GM19372 (cell line): ENCODE measurements at regions not wholly inside any gene's neighbourhood (a gene's known extent, or its start where the extent isn't known, plus 50 kb on each side); places are given as distances from the start of the nearest gene placed in this dataset.
A peak's percentile ranks its signal among the peaks of the same experiment; 100 is the strongest.
"Not testable (repeated sequence)": the region's sequence is repeated elsewhere in the genome, so short reads cannot be mapped to it uniquely, and the experiment has no call there.

Source experiments
- ATAC-seq: cut with Tn5 transposase; IDR thresholded peaks from one replicate; pipeline ENCODE4 v1.9.1; 2021; ENCODE audit warnings: mild to moderate bottlenecking, low read depth, moderate library complexity; ENCODE audit not compliant: unreplicated experiment

- no peak for ATAC-seq
Observed at GRCh38 chr6:99143108-99143861, 195.5 kb upstream of the FBXL4 start.

- not testable (repeated sequence) for ATAC-seq
Observed at GRCh38 chr6:99141906-99142305, 194.2 kb upstream of the FBXL4 start.

GRCh38 chr6:99138445-99138844 is 190.7 kb upstream of the FBXL4 start:
- no peak for ATAC-seq

- no peak for ATAC-seq
Observed at GRCh38 chr6:99137314-99137713, 189.6 kb upstream of the FBXL4 start.

GRCh38 chr6:99136488-99136887 is 188.7 kb upstream of the FBXL4 start:
- no peak for ATAC-seq

- ATAC-seq: no peak
Observed at GRCh38 chr6:99132026-99132635, 184.4 kb upstream of the FBXL4 start.

- no peak for ATAC-seq
Observed at GRCh38 chr6:99130897-99131873, 183.4 kb upstream of the FBXL4 start.

GRCh38 chr6:99129835-99130234 is 182.1 kb upstream of the FBXL4 start:
- ATAC-seq: no peak

- ATAC-seq: no peak
Observed at GRCh38 chr6:99121748-99122147, 174.0 kb upstream of the FBXL4 start.

GRCh38 chr6:99120641-99121040 is 172.9 kb upstream of the FBXL4 start:
- no peak for ATAC-seq

- ATAC-seq: peak; percentile 74
Observed at GRCh38 chr6:99119109-99120031, 171.6 kb upstream of the FBXL4 start.

GRCh38 chr6:99114769-99115406 is 167.1 kb upstream of the FBXL4 start:
- ATAC-seq: no peak

- no peak for ATAC-seq
Observed at GRCh38 chr6:99111590-99111989, 163.8 kb upstream of the FBXL4 start.

- ATAC-seq: no peak
Observed at GRCh38 chr6:99110029-99110428, 162.3 kb upstream of the FBXL4 start.

GRCh38 chr6:99104218-99104617 is 156.5 kb upstream of the FBXL4 start:
- ATAC-seq: no peak

- ATAC-seq: no peak
Observed at GRCh38 chr6:99099243-99099642, 151.5 kb upstream of the FBXL4 start.

- ATAC-seq: no peak
Observed at GRCh38 chr6:99096170-99096569, 148.4 kb upstream of the FBXL4 start.

GRCh38 chr6:99093456-99094190 is 145.9 kb upstream of the FBXL4 start:
- ATAC-seq: no peak

- ATAC-seq: no peak
Observed at GRCh38 chr6:99092461-99092860, 144.7 kb upstream of the FBXL4 start.
